Osteoblast (primary cell): ENCODE measurements at regions not wholly inside any gene's neighbourhood (a gene's known extent, or its start where the extent isn't known, plus 50 kb on each side); places are given as distances from the start of the nearest gene placed in this dataset.

Experiments
- DNase-seq: peaks from one replicate; pipeline ENCODE4 v3.0.0; 2011; ENCODE audit warnings: low spot score, mixed read lengths; ENCODE audit not compliant: insufficient read length; ENCODE audit errors: missing footprints
- H2AFZ ChIP-seq: 2 replicates; pipeline ENCODE4 v1.6.0; 2011; ENCODE audit warnings: mild to moderate bottlenecking, low read length
- H3K27ac ChIP-seq: 2 replicates; pipeline ENCODE4 v1.5.1; 2011; ENCODE audit warnings: mild to moderate bottlenecking, low read depth, low read length, moderate library complexity
- H3K27me3 ChIP-seq: 2 replicates; pipeline ENCODE4 v1.6.0; 2012; ENCODE audit warnings: mild to moderate bottlenecking, control low read depth, inconsistent platforms, low read length, moderate library complexity; ENCODE audit not compliant: insufficient read depth
- H3K36me3 ChIP-seq: 2 replicates; pipeline ENCODE4 v1.5.1; 2011; ENCODE audit warnings: mild to moderate bottlenecking, low read length, control low read depth, moderate library complexity; ENCODE audit not compliant: insufficient read depth
- H3K4me1 ChIP-seq: 2 replicates; pipeline ENCODE4 v1.5.1; 2011; ENCODE audit warnings: mild to moderate bottlenecking, low read length, control low read depth, moderate library complexity; ENCODE audit not compliant: insufficient read depth
- H3K4me2 ChIP-seq: 2 replicates; pipeline ENCODE4 v1.6.0; 2011; ENCODE audit warnings: mild to moderate bottlenecking, low read length; ENCODE audit not compliant: insufficient read depth
- H3K4me3 ChIP-seq: fragments of 200-600 bp; sonication (generic); 3 replicates; pipeline ENCODE4 v1.5.1; 2012; ENCODE audit warnings: mild to moderate bottlenecking, low read length, inconsistent platforms; ENCODE audit not compliant: insufficient read depth
- H3K79me2 ChIP-seq: 2 replicates; pipeline ENCODE4 v1.6.0; 2012; ENCODE audit warnings: mild to moderate bottlenecking, low read length, control low read depth, inconsistent platforms; ENCODE audit not compliant: insufficient read depth
- H3K9me3 ChIP-seq: 2 replicates; pipeline ENCODE4 v1.5.1; 2011; ENCODE audit warnings: low read depth, low read length, control low read depth
- H4K20me1 ChIP-seq: 2 replicates; pipeline ENCODE4 v1.6.0; 2012; ENCODE audit warnings: mild to moderate bottlenecking, low read length, control low read depth; ENCODE audit not compliant: insufficient read depth
- CTCF ChIP-seq: IDR thresholded peaks from 2 replicates; pipeline ENCODE4 v1.5.1; 2011; ENCODE audit warnings: mild to moderate bottlenecking, low read depth, low read length, moderate library complexity; ENCODE audit errors: extremely low read depth

DNA sequence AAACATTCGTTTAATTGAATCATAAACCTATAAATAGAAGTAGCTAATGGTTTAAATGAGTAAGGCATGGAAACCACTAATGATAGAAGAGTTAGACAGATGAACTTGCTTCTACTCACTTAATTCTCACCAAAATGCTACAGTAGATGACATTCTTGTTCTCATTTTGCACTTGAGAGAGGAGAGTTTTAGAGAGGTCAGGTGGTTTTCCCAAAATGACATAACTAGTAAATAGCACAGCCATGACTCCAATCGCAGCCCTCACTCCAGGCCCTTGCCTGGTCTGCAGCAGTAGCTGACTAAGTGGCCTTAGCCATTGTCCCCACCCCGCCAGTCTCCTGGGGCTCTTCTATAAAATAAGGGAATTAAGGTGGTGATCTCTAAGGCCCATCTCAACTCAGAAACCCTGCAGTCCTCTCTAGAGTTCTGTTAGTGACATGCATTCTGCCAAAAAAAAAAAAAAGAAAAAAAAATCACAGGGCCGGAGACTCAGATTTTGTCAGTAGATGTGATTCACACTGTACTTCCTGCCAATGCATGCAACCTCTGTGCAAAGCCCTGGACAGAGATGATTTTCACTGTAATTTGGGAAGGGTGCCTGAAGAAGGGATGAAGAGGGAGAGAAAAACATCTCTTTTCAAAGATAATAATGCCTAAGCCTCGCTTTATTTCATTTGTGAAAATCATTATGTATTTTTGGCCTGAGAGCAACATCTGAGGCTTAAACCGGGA lies 221.8 kb downstream of the ANAPC1 start:
- H2AFZ ChIP-seq = no peak overlapping the region

GRCh38 chr2:111662771-111663470 lies 221.1 kb downstream of the ANAPC1 start:
- peak overlapping the region; percentile 1 for H2AFZ ChIP-seq

More for the DNA sequence above, 221.8 kb downstream of the ANAPC1 start:
- Histone ChIP-seq H3K79me2 (no peaks in the 10 kb centered on the region), H4K20me1 (no peaks in the 10 kb centered on the region), H3K36me3 (no peaks in the 10 kb centered on the region), H3K4me2 (peak overlapping the region; percentile 38), H3K27me3 (no peaks in the 10 kb centered on the region), H3K27ac (peak overlapping the region; percentile 48), H3K4me1 (peaks cover 39% of the 10 kb centered on the region), H3K4me3 (no peak overlapping the region), H3K9me3 (no peaks in the 10 kb centered on the region)
- DNase-seq = peak; percentile 91
- TF ChIP-seq CTCF = no peak

GRCh38 chr2:111663471-111664274 lies 220.3 kb downstream of the ANAPC1 start:
- no peaks in the 10 kb centered on the region for H4K20me1 ChIP-seq
- no peaks in the 10 kb centered on the region for H3K79me2 ChIP-seq
- H3K4me3 ChIP-seq = no peak overlapping the region
- H3K36me3 ChIP-seq = no peaks in the 10 kb centered on the region
- H3K9me3 ChIP-seq = no peaks in the 10 kb centered on the region
- peaks cover 39% of the 10 kb centered on the region for H3K4me1 ChIP-seq
- no peak for DNase-seq
- H3K27ac ChIP-seq = no peak overlapping the region
- H3K27me3 ChIP-seq = no peaks in the 10 kb centered on the region
- peak; percentile 30 for TF ChIP-seq CTCF
- H3K4me2 ChIP-seq = no peak overlapping the region
- H2AFZ ChIP-seq = peak overlapping the region; percentile 43

More at GRCh38 chr2:111662771-111663470, 221.1 kb downstream of the ANAPC1 start:
- H3K36me3 ChIP-seq = no peaks in the 10 kb centered on the region
- no peaks in the 10 kb centered on the region for H3K9me3 ChIP-seq
- TF ChIP-seq CTCF = no peak
- no peak for DNase-seq
- H3K27ac ChIP-seq = peak overlapping the region; percentile 48
- no peaks in the 10 kb centered on the region for H4K20me1 ChIP-seq
- peaks cover 39% of the 10 kb centered on the region for H3K4me1 ChIP-seq
- peak overlapping the region; percentile 38 for H3K4me2 ChIP-seq
- no peaks in the 10 kb centered on the region for H3K79me2 ChIP-seq
- H3K4me3 ChIP-seq = no peak overlapping the region
- H3K27me3 ChIP-seq = no peaks in the 10 kb centered on the region
